Fibroblast of lung (primary cell): ENCODE measurements at regions not wholly inside any gene's neighbourhood (a gene's known extent, or its start where the extent isn't known, plus 50 kb on each side); places are given as distances from the start of the nearest gene placed in this dataset.

Experiments
- CTCF ChIP-seq, 2 donors: IDR thresholded peaks in 1 of 2; conservative IDR thresholded peaks in 1 of 2; 1 replicate in 1 of 2; 2 replicates in 1 of 2; pipeline ENCODE4 v1.5.1; 2011 to 2012; ENCODE audit warnings: low read length in 2 of 2, control low read depth in 1 of 2, inconsistent platforms in 1 of 2, low read depth in 1 of 2, mild to moderate bottlenecking in 1 of 2
- EZH2 ChIP-seq: IDR thresholded peaks from 2 replicates; pipeline ENCODE4 v1.5.1; 2012; ENCODE audit warnings: low read length, control low read depth, mild to moderate bottlenecking; ENCODE audit errors: missing control alignments

- TF ChIP-seq CTCF (conservative IDR thresholded peaks at IDR 0.05 in 1 of 2, IDR thresholded peaks at IDR 0.05 in 1 of 2; ENCODE audit: low read depth in 1 of 2, low read length in 2 of 2): no peak
- TF ChIP-seq EZH2: no peak
These were observed 204.8 kb downstream of the TTLL2 start for GRCh38 chr6:167529444-167530335.
